OCI-LY1 (cell line): ENCODE measurements at regions not wholly inside any gene's neighbourhood (a gene's known extent, or its start where the extent isn't known, plus 50 kb on each side); places are given as distances from the start of the nearest gene placed in this dataset.
"Not testable (repeated sequence)": the region's sequence is repeated elsewhere in the genome, so short reads cannot be mapped to it uniquely, and the experiment has no call there.

Experiments used
- H2AFZ ChIP-seq: fragments of 200-600 bp; sonication (generic), shearing (Covaris generic); 2 replicates; pipeline ENCODE4 v1.6.0; 2014; ENCODE audit warnings: antibody characterized with exemption, mild to moderate bottlenecking, low read length
- H3F3A ChIP-seq: fragments of 200-600 bp; sonication (generic), shearing (Covaris generic); 2 replicates; pipeline ENCODE4 v1.6.0; 2014; ENCODE audit warnings: mild to moderate bottlenecking, antibody characterized with exemption, low read length, moderate library complexity; ENCODE audit not compliant: insufficient read depth
- H3K27ac ChIP-seq: fragments of 200-600 bp; sonication (generic); 2 replicates; pipeline ENCODE4 v1.5.1; 2014; ENCODE audit warnings: low read length, mixed run types, mild to moderate bottlenecking, low read depth; ENCODE audit not compliant: poor library complexity, severe bottlenecking
- H3K27me3 ChIP-seq: fragments of 200-600 bp; sonication (generic); 2 replicates; pipeline ENCODE4 v1.6.0; 2014; ENCODE audit warnings: antibody characterized with exemption, mild to moderate bottlenecking, low read length, moderate library complexity; ENCODE audit not compliant: insufficient read depth
- H3K36me3 ChIP-seq: fragments of 200-600 bp; sonication (generic); 2 replicates; pipeline ENCODE4 v1.6.1; 2014; ENCODE audit warnings: mild to moderate bottlenecking, antibody characterized with exemption, low read length, moderate library complexity, mixed read lengths; ENCODE audit not compliant: insufficient read depth
- H3K4me1 ChIP-seq: fragments of 200-600 bp; sonication (generic); 2 replicates; pipeline ENCODE4 v1.5.1; 2014; ENCODE audit warnings: mild to moderate bottlenecking, low read length, moderate library complexity; ENCODE audit not compliant: insufficient read depth, severe bottlenecking
- H3K4me2 ChIP-seq: fragments of 200-600 bp; sonication (generic), shearing (Covaris generic); 2 replicates; pipeline ENCODE4 v1.6.1; 2014; ENCODE audit warnings: low read length
- H3K4me3 ChIP-seq: fragments of 200-600 bp; sonication (generic); 2 replicates; pipeline ENCODE4 v1.5.1; 2014; ENCODE audit warnings: low read length, low read depth, mild to moderate bottlenecking, mixed read lengths; ENCODE audit not compliant: poor library complexity, severe bottlenecking
- H3K79me2 ChIP-seq: fragments of 200-600 bp; shearing (Covaris generic); 2 replicates; pipeline ENCODE4 v1.6.1; 2016; ENCODE audit warnings: mixed run types, low read length, mixed read lengths; ENCODE audit not compliant: insufficient read depth
- H3K9ac ChIP-seq: fragments of 200-600 bp; sonication (generic), shearing (Covaris generic); 2 replicates; pipeline ENCODE4 v1.6.1; 2014; ENCODE audit warnings: mild to moderate bottlenecking, low read length, mixed read lengths
- H3K9me2 ChIP-seq: fragments of 200-600 bp; sonication (generic), shearing (Covaris generic); 2 replicates; pipeline ENCODE4 v1.6.1; 2014; ENCODE audit warnings: low read depth, mild to moderate bottlenecking, low read length, mixed read lengths
- H3K9me3 ChIP-seq: fragments of 200-600 bp; shearing (Covaris generic); 2 replicates; pipeline ENCODE4 v1.6.1; 2014; ENCODE audit warnings: low read length, mixed read lengths
- H4K20me1 ChIP-seq: fragments of 200-600 bp; sonication (generic), shearing (Covaris generic); 2 replicates; pipeline ENCODE4 v1.6.0; 2016; ENCODE audit warnings: mild to moderate bottlenecking, low read length; ENCODE audit not compliant: insufficient read depth
- CTCF ChIP-seq: fragments of 200-600 bp; sonication (generic), shearing (Covaris generic); IDR thresholded peaks from 2 replicates; pipeline ENCODE4 v1.5.1; 2017; ENCODE audit warnings: mild to moderate bottlenecking, antibody characterized with exemption, low read length, moderate library complexity, mixed read lengths
- EZH2 ChIP-seq: fragments of 200-600 bp; sonication (generic), shearing (Covaris generic); IDR thresholded peaks from 2 replicates; pipeline ENCODE4 v1.8.0; 2017; ENCODE audit warnings: borderline replicate concordance, mixed run types, mild to moderate bottlenecking, antibody characterized with exemption, low read length, moderate library complexity, mixed read lengths

- Histone ChIP-seq H3K4me1 (peaks cover 30% of the 10 kb centered on the region), H3K4me2 (peak overlapping the region; percentile 71), H3K9ac (no peak overlapping the region; the same call in 1 of the 2 replicates), H3K27me3 (no peaks in the 10 kb centered on the region), H3K4me3 (peak overlapping the region; percentile 55), H3K36me3 (no peaks in the 10 kb centered on the region), H3K9me2 (no peaks in the 10 kb centered on the region), H3K9me3 (no peaks in the 10 kb centered on the region), H3K27ac (no peak overlapping the region), H3K79me2 (no peaks in the 10 kb centered on the region), H2AFZ (no peak overlapping the region), H4K20me1 (no peaks in the 10 kb centered on the region), H3F3A (no peaks in the 10 kb centered on the region)
- no peak for TF ChIP-seq EZH2
- TF ChIP-seq CTCF, result no peak; the same call in 1 of the 2 replicates
Observed at GRCh38 chr2:131674174-131674507, 146.5 kb downstream of the CCDC74A start.

DNA sequence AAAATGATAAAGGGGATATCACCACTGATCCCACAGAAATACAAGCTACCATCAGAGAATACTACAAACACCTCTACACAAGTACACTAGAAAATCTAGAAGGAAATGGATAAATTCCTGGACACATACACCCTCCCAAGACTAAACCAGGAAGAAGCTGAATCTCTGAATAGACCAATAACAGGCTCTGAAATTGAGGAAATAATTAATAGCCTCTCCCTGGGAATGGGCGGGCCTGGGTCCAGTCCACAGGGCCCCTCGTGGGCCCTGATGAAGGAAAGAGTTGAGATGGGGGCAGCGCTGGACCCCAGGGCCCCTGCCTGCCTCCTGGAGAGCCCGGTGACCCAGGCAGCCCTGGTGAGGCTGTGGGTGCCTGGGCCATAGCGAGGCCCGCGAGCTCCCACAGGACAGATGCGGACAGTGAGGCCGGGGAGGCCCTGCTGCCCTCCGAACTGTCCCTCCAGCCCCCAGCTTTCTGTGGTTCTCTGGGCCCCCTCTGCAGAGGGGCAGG is 154.0 kb downstream of the CCDC74A start:
- not testable (repeated sequence) for H2AFZ ChIP-seq, H3K9ac ChIP-seq, H3K9me2 ChIP-seq, H3K27me3 ChIP-seq, H3K27ac ChIP-seq, H4K20me1 ChIP-seq, H3F3A ChIP-seq, H3K79me2 ChIP-seq, H3K9me3 ChIP-seq, H3K36me3 ChIP-seq
- H3K4me1 ChIP-seq, result peaks cover 38% of the 10 kb centered on the region
- H3K4me2 ChIP-seq, result peak overlapping the region; percentile 59; the same call in 1 of the 2 replicates
- peak overlapping the region; percentile 65 for H3K4me3 ChIP-seq

DNA sequence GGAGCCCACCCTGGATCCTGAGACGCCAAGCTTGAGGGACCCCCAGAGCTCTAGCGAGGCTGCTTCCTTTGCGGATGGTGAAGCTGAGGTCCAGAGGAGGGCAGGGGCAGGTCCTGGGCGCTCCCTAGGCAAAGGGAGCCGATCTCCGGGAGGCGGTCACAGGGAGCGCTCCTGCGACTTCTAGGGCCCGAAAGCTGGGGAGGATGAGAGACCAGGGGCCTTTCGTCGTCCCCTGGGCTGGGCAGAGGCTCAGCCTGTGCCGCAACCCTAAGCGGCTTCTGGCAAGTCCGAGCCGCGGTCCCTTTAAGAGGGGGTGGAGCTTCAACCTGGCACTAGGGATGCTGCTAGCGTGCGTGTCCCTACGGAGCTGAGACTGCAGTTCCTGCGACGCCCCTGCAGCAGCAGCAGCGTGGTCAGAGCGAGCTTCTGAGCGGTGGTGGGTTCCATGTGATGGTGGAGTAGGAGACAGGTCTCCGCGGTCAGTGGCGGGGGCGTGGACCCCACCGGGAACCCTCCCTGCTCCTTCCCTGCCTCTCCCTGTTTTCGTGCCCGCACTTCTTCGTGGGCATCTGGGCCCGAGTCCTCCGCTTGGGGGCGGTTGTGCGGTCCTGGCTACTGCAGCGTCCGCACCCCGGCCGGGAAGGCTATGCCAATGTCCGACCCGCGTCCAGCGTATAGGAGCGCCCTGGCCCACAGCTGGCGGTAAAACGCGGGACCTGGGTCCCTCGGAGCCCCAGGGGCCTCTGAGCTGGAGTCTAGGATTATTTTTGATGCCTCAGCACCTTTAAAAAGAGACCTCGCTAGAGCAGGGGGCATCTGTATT is 154.6 kb downstream of the CCDC74A start:
- peak overlapping the region; percentile 56 for H3K9ac ChIP-seq
- H3K36me3 ChIP-seq, result no peaks in the 10 kb centered on the region
- H3K4me2 ChIP-seq, result peak overlapping the region; percentile 59
- no peak overlapping the region for H2AFZ ChIP-seq
- peak overlapping the region; percentile 65 for H3K4me3 ChIP-seq
- peaks cover 44% of the 10 kb centered on the region for H3K4me1 ChIP-seq
- TF ChIP-seq CTCF (peak; percentile 26; the same call in 1 of the 2 replicates), EZH2 (no peak)
- no peaks in the 10 kb centered on the region for H3F3A ChIP-seq
- H3K9me3 ChIP-seq, result no peaks in the 10 kb centered on the region
- H3K79me2 ChIP-seq, result peaks cover 5% of the 10 kb centered on the region; the same call in 1 of the 2 replicates
- H3K27ac ChIP-seq, result no peak overlapping the region
- no peaks in the 10 kb centered on the region for H4K20me1 ChIP-seq
- H3K27me3 ChIP-seq, result no peaks in the 10 kb centered on the region
- no peaks in the 10 kb centered on the region for H3K9me2 ChIP-seq

GRCh38 chr2:131682945-131683330 is 155.2 kb downstream of the CCDC74A start:
- H3K9me3 ChIP-seq, H3K79me2 ChIP-seq, H4K20me1 ChIP-seq, H3K9me2 ChIP-seq, H3K27me3 ChIP-seq, H3K27ac ChIP-seq, H3F3A ChIP-seq, H2AFZ ChIP-seq, H3K36me3 ChIP-seq: not testable (repeated sequence)
- Histone ChIP-seq H3K9ac (peak overlapping the region; percentile 56), H3K4me1 (peaks cover 47% of the 10 kb centered on the region), H3K4me3 (peak overlapping the region; percentile 65), H3K4me2 (peak overlapping the region; percentile 59)

GRCh38 chr2:131684631-131685316 is 157.1 kb downstream of the CCDC74A start:
- H3K36me3 ChIP-seq, H3K9me2 ChIP-seq, H2AFZ ChIP-seq, H3K79me2 ChIP-seq, H3K27me3 ChIP-seq, H3F3A ChIP-seq, H4K20me1 ChIP-seq, H3K9me3 ChIP-seq: not testable (repeated sequence)
- Histone ChIP-seq H3K4me3 (peak overlapping the region; percentile 65), H3K27ac (peak overlapping the region; percentile 14), H3K9ac (peak overlapping the region; percentile 39; the same call in 1 of the 2 replicates), H3K4me2 (peak overlapping the region; percentile 59), H3K4me1 (peaks cover 47% of the 10 kb centered on the region)
